Gastroesophageal sphincter (tissue), 4 donors: ENCODE measurements at regions not wholly inside any gene's neighbourhood (a gene's known extent, or its start where the extent isn't known, plus 50 kb on each side); places are given as distances from the start of the nearest gene placed in this dataset.

ENCODE experiments used
- ATAC-seq: fragments of 150-250 bp; one replicate; pipeline ENCODE4 v1.9.1; 2016; ENCODE audit warnings: mild to moderate bottlenecking, moderate library complexity
- H3K27ac ChIP-seq, 4 donors: fragments of 200-600 bp; sonication (generic) in 3 of 4; 1 replicate in 3 of 4; 2 replicates in 1 of 4; pipeline ENCODE4 v1.5.1; 2016 to 2019
- H3K27me3 ChIP-seq: fragments of 200-600 bp; sonication (generic); one replicate; pipeline ENCODE4 v1.5.1; 2019
- H3K36me3 ChIP-seq, 2 donors: fragments of 200-600 bp; sonication (generic); one replicate each; pipeline ENCODE4 v1.5.1; 2019; ENCODE audit warnings: control low read depth in 1 of 2
- H3K4me1 ChIP-seq, 3 donors: fragments of 200-600 bp; sonication (generic); 1 replicate in 2 of 3; 2 replicates in 1 of 3; pipeline ENCODE4 v1.5.1; 2016 to 2019; ENCODE audit warnings: control low read depth in 2 of 3
- H3K4me3 ChIP-seq, 2 donors: fragments of 200-600 bp; sonication (generic); one replicate each; pipeline ENCODE4 v1.5.1; 2019; ENCODE audit warnings: mild to moderate bottlenecking in 1 of 2, moderate library complexity in 1 of 2
- H3K9me3 ChIP-seq, 3 donors: fragments of 200-600 bp; sonication (generic); one replicate each; pipeline ENCODE4 v1.5.1; 2017 to 2019; ENCODE audit warnings: control low read depth in 2 of 3
- EP300 ChIP-seq: sonication (generic); formaldehyde crosslinking; IDR thresholded peaks from one replicate; pipeline ENCODE4 v1.6.1; 2017; ENCODE audit warnings: antibody characterized with exemption, mild to moderate bottlenecking
- POLR2A ChIP-seq, 2 donors: fragments of 450-650 bp; IDR thresholded peaks; one replicate each; pipeline ENCODE4 v1.6.1; 2017; ENCODE audit warnings: antibody characterized with exemption in 2 of 2, mild to moderate bottlenecking in 2 of 2, moderate library complexity in 1 of 2
- POLR2AphosphoS5 ChIP-seq: sonication (generic); formaldehyde crosslinking; IDR thresholded peaks from one replicate; pipeline ENCODE4 v1.6.1; 2017; ENCODE audit warnings: antibody characterized with exemption
- WGBS, 2 donors: methylation state at CpG; one replicate each; pipeline ENCODE4 v1.1.5; 2018; ENCODE audit warnings: low coverage in 1 of 2; 5-methylcytosine and 5-hydroxymethylcytosine counted together
- TF ChIP-seq, protein P1 (sequence below), 4 experiments: fragments of 200-600 bp in 2 of 4; fragments of 450-650 bp in 2 of 4; sonication (generic) in 1 of 4; IDR thresholded peaks; one replicate each; pipeline ENCODE4 v1.5.1; 2017 to 2019; ENCODE audit warnings: antibody characterized with exemption in 4 of 4, mild to moderate bottlenecking in 2 of 4, moderate library complexity in 2 of 4

DNA sequence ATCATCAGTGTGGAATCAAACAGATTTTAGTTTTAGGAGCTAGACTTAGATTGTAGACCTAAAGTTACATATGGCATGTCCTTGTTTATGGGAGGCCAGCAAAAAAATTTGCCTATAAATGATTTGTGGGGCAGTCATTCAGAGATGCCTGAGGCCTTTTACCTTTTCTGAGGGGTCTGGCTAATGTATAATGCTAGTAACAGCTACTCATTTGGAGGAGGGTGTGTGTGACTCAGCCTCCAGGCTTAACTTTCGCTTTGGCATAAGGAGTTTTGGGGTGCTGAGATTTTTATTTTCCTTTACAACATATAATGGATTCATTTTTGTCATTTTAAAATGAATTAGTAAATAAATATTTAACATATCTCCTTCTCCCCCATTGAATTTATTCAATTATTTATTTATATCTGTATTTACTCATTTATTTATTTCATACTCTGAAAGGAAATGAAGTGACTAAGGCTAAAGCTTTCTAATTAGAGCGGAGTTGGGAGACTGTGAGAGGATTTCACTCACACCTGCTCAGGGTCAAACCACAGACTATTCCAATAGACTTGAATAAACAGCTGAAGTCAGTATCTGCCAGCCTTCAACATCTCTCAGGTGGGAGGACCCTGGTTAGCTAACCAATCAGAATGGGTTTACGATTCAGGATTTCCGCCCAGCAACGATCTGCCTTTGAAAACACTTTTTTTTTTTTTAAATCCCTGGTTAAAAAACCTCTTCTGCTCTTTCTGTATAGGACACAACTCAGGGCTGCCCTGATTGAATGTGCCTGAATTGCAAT is 487.5 kb upstream of the SGCD start:
- Histone ChIP-seq H3K9me3 (no peaks in the 10 kb centered on the region), H3K36me3 (no peaks in the 10 kb centered on the region), H3K4me1 (no peaks in the 10 kb centered on the region), H3K27me3 (no peaks in the 10 kb centered on the region), H3K27ac (no peak overlapping the region), H3K4me3 (no peak overlapping the region)
- ATAC-seq, result no peak
- TF ChIP-seq EP300 (no peak), POLR2AphosphoS5 (no peak), POLR2A (IDR thresholded peaks at IDR 0.05) (no peak)
- TF ChIP-seq, protein P1, sequence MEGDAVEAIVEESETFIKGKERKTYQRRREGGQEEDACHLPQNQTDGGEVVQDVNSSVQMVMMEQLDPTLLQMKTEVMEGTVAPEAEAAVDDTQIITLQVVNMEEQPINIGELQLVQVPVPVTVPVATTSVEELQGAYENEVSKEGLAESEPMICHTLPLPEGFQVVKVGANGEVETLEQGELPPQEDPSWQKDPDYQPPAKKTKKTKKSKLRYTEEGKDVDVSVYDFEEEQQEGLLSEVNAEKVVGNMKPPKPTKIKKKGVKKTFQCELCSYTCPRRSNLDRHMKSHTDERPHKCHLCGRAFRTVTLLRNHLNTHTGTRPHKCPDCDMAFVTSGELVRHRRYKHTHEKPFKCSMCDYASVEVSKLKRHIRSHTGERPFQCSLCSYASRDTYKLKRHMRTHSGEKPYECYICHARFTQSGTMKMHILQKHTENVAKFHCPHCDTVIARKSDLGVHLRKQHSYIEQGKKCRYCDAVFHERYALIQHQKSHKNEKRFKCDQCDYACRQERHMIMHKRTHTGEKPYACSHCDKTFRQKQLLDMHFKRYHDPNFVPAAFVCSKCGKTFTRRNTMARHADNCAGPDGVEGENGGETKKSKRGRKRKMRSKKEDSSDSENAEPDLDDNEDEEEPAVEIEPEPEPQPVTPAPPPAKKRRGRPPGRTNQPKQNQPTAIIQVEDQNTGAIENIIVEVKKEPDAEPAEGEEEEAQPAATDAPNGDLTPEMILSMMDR (IDR thresholded peaks at IDR 0.05), result no peak
- 71 to 83% methylated on average over 5 of the region's 5 CpGs for WGBS, 2 donors

DNA sequence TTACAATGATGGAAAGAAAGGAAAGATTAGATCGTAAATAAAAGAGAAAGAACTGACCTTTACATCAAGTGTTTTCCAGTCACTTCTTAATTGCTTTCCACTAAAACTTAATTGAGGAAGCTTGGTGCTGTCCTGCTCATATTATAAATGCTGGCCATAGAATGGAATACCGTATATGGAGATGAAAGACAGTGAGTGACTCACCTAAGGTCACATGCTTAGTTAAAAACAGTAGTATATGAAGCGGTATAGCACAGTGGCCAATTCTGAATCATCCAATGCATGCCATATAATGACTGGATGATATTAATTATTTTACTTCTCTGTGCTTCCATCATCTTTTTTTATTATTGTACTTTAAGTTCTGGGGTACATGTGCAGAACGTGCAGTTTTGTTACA is 482.4 kb upstream of the SGCD start:
- Histone ChIP-seq H3K9me3 (no peaks in the 10 kb centered on the region), H3K27ac (no peak overlapping the region), H3K27me3 (no peaks in the 10 kb centered on the region), H3K36me3 (no peaks in the 10 kb centered on the region), H3K4me3 (no peak overlapping the region), H3K4me1 (no peaks in the 10 kb centered on the region)
- WGBS, 2 donors, result 80% methylated on average over 4 of the region's 4 CpGs
- no peak for ATAC-seq
- TF ChIP-seq POLR2AphosphoS5, result no peak
- no peak for TF ChIP-seq POLR2A (IDR thresholded peaks at IDR 0.05)
- no peak for TF ChIP-seq EP300
- TF ChIP-seq, protein P1 (IDR thresholded peaks at IDR 0.05), result no peak

DNA sequence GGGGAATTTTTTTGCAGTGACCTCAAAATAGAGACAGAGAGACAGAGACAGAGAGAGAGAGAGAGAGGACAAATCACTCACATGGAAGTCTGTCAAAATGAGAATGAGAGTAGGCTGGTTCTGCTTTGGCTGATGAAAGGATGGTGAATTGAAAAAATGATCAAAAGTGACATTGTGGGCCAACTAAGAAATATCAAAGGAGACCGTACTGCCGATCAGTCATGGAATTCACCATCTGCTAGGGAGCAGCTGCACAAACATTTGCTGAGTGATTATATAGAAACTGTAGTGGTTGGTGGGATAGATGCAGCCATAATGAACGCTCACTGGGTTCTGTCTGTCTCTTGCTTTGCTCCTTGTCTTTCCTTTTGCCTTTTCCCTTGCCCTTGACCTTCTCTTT is 476.6 kb upstream of the SGCD start:
- 78 to 82% methylated on average over 3 of the region's 3 CpGs for WGBS, 2 donors
- Histone ChIP-seq H3K4me3 (no peak overlapping the region), H3K36me3 (no peaks in the 10 kb centered on the region), H3K4me1 (no peaks in the 10 kb centered on the region), H3K27me3 (no peaks in the 10 kb centered on the region), H3K9me3 (no peaks in the 10 kb centered on the region), H3K27ac (no peak overlapping the region)
- TF ChIP-seq POLR2A (IDR thresholded peaks at IDR 0.05) (no peak), EP300 (no peak), POLR2AphosphoS5 (no peak)
- TF ChIP-seq, protein P1 (IDR thresholded peaks at IDR 0.05), result no peak
- ATAC-seq, result no peak

DNA sequence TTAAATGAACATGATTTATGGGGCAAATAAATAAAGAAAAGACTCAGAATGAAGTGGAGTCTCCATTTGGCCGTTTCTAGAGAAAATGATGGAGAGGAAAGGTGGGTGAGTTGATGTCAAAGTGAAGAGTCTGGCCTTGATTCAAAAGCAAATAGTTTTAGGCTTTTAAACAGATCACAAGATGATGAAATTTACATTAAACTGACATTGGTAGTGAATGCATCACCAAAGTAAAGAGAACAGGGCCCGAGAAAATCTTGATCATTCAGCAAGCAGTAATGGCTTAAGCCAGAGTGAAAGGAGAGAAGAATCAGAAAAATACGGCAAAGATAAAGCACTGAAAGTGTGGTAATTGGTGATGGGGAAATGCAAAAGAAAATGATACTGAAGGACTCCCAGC is 460.0 kb upstream of the SGCD start:
- Histone ChIP-seq H3K4me3 (no peak overlapping the region), H3K36me3 (no peaks in the 10 kb centered on the region), H3K4me1 (no peaks in the 10 kb centered on the region), H3K27me3 (no peaks in the 10 kb centered on the region), H3K9me3 (no peaks in the 10 kb centered on the region), H3K27ac (no peak overlapping the region)
- no peak for TF ChIP-seq EP300
- no peak for TF ChIP-seq POLR2AphosphoS5
- no peak for TF ChIP-seq POLR2A (IDR thresholded peaks at IDR 0.05)
- TF ChIP-seq, protein P1 (IDR thresholded peaks at IDR 0.05), result no peak
- WGBS, 2 donors, result 84 to 86% methylated on average over 2 to 3 of the region's 3 CpGs
- no peak for ATAC-seq

DNA sequence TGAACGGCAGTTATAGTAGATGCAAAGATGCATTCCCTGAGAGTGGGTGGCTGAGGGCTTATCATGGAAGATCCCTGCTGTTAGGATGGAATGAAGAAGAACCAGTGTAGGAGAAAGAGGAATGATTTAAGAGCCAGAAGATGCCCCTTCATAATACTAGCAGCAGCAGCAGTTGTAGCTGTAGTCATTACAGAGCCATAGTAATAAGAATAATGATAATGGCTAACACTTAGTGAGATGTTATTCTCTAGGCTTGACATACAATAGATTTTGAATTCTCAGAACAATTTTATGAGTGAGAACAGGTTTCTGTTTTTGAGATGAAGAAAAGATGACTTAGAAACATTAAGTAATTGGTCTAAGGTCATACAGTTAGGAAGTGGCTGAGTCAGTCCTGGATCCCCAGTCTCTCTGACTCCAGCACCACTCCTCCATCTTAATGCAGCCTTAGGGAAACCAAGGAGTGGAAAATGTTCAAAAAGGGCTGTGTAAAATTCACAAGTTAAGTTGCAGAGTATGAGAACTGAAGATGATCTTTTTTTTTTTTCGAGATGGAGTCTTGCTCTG is 459.4 kb upstream of the SGCD start:
- Histone ChIP-seq H3K27me3 (no peaks in the 10 kb centered on the region), H3K4me3 (no peak overlapping the region), H3K27ac (no peak overlapping the region), H3K36me3 (no peaks in the 10 kb centered on the region), H3K4me1 (no peaks in the 10 kb centered on the region), H3K9me3 (no peaks in the 10 kb centered on the region)
- ATAC-seq, result no peak
- TF ChIP-seq, protein P1 (IDR thresholded peaks at IDR 0.05), result no peak
- TF ChIP-seq EP300 (no peak), POLR2A (IDR thresholded peaks at IDR 0.05) (no peak), POLR2AphosphoS5 (no peak)
- WGBS, 2 donors, result 85 to 100% methylated on average over 1 to 2 of the region's 2 CpGs
